Omental fat pad (tissue), 3 donors: ENCODE measurements at regions not wholly inside any gene's neighbourhood (a gene's known extent, or its start where the extent isn't known, plus 50 kb on each side); places are given as distances from the start of the nearest gene placed in this dataset.

Source experiments
- ATAC-seq: fragments of 150-250 bp; one replicate; pipeline ENCODE4 v1.9.1; 2016; ENCODE audit warnings: mild to moderate bottlenecking, moderate library complexity; ENCODE audit not compliant: low FRiP score
- DNase-seq: peaks from one replicate; pipeline ENCODE4 v3.0.0-alpha.2; 2019; ENCODE audit warnings: low spot score
- TF ChIP-seq, protein P1 (sequence below), 3 donors: fragments of 450-650 bp; IDR thresholded peaks; one replicate each; pipeline ENCODE4 v1.5.1; 2016 to 2017; ENCODE audit warnings: antibody characterized with exemption in 3 of 3, mild to moderate bottlenecking in 3 of 3, moderate library complexity in 2 of 3

- no peak for DNase-seq
- TF ChIP-seq, protein P1, sequence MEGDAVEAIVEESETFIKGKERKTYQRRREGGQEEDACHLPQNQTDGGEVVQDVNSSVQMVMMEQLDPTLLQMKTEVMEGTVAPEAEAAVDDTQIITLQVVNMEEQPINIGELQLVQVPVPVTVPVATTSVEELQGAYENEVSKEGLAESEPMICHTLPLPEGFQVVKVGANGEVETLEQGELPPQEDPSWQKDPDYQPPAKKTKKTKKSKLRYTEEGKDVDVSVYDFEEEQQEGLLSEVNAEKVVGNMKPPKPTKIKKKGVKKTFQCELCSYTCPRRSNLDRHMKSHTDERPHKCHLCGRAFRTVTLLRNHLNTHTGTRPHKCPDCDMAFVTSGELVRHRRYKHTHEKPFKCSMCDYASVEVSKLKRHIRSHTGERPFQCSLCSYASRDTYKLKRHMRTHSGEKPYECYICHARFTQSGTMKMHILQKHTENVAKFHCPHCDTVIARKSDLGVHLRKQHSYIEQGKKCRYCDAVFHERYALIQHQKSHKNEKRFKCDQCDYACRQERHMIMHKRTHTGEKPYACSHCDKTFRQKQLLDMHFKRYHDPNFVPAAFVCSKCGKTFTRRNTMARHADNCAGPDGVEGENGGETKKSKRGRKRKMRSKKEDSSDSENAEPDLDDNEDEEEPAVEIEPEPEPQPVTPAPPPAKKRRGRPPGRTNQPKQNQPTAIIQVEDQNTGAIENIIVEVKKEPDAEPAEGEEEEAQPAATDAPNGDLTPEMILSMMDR (IDR thresholded peaks at IDR 0.05): no peak
- no peak for ATAC-seq
These were observed 387.7 kb upstream of the CHD1 start for GRCh38 chr5:99316484-99316883.

- DNase-seq (no peak), ATAC-seq (no peak)
- TF ChIP-seq, protein P1 (IDR thresholded peaks at IDR 0.05): no peak
These were observed 386.8 kb upstream of the CHD1 start for GRCh38 chr5:99315413-99316183.

DNA sequence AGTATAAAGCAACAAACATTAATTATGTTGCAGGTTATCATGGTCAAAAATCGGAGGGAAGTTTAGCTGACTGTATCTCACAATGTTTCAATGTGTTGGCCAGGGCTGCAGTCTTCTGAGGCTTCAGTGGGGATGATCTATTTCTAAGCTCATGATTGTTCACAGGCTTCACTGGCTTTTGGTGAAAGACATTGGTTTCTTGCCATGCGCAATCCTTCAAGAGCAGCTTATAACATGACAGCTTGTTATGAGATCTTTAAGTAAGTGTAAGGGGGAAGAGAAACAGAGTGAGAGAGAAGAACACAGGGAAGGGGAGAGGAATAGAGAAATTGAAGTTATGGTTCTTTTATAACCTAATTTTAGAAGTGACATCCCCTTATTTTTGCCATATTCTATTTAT lies 385.9 kb upstream of the CHD1 start:
- ATAC-seq (no peak), DNase-seq (no peak)
- TF ChIP-seq, protein P1 (IDR thresholded peaks at IDR 0.05): no peak

GRCh38 chr5:99308131-99308530 lies 379.3 kb upstream of the CHD1 start:
- no peak for ATAC-seq
- no peak for DNase-seq
- TF ChIP-seq, protein P1 (IDR thresholded peaks at IDR 0.05): no peak

DNA sequence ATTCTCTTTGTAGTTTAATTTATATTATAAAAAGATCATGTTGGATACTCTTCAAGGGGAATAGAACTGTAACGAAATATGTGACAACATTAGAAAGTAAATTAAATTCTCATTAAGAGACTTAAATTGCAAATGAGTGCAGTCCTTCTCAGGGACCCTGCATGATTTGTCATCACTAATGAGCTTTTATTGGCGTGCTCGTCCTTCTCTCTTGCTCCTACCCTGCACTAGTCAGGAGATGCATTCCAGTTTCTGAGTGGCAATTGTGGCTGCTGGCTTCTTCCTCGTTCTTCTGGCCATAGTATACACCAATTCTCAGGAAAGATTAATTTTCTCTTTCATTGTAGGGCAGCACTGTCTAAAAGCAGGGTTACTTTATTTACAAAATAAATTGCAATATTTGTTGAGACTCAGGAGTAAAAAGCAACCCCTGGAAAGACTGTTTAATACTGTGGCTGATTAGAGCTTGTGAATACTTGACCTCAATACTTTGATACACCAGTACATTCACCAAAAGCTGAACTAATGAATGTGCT lies 376.3 kb upstream of the CHD1 start:
- TF ChIP-seq, protein P1 (IDR thresholded peaks at IDR 0.05): no peak
- ATAC-seq (no peak), DNase-seq (no peak)

DNA sequence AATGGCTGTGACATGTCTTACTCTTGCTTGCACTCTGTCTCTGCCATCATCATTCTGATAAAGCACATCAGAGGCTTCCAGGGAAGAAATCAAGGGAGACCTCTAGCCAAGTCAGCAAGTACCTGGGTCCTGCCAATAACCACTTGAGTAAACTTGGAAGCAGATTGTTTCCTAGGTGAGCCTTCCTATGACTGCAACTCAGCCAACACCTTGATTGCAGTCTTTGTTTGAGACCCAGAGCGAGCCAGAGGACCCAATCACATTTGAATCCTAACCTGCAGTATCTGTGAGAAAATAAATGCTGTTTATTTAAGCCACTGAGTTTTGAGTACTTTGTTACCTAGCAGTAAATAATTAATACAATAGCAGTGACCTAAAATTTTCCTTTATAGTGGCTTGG lies 356.8 kb upstream of the CHD1 start:
- TF ChIP-seq, protein P1 (IDR thresholded peaks at IDR 0.05): no peak
- no peak for ATAC-seq
- DNase-seq: no peak

DNA sequence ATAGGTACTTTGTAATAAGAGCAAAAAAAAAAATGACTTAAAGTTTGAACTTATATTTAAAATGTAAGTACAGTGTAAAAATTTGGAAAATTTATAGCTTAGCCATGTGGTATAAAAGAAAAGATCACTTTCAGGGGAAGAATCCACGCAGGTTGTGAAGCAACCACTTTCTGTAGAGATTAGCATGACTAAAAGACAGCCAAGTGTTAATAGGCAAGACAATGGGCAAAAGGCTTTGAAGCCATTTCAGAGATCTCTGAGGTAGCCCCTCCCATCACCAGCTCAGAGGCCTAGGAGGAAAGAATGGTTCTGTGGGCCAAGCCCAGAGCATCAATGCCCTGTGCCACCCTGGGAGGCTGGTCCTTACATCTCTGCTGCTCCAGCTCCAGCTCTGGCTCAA lies 346.3 kb upstream of the CHD1 start:
- DNase-seq: no peak
- ATAC-seq: no peak
- TF ChIP-seq, protein P1 (IDR thresholded peaks at IDR 0.05): no peak
